H1 (cell line): ENCODE measurements at regions not wholly inside any gene's neighbourhood (a gene's known extent, or its start where the extent isn't known, plus 50 kb on each side); places are given as distances from the start of the nearest gene placed in this dataset.

Experiments used
- CTCF ChIA-PET: fragments of 300-600 bp; sonication (Branson Sonifier 250); formaldehyde crosslinking; loops from one replicate; lab custom pipeline; 2021; ENCODE audit not compliant: partially characterized antibody; lab: Charles Lee
- POLR2A ChIA-PET: fragments of 300-600 bp; sonication (Branson Sonifier 250); formaldehyde crosslinking; loops from one replicate; lab custom pipeline; 2021; ENCODE audit warnings: inconsistent platforms; ENCODE audit not compliant: partially characterized antibody; lab: Charles Lee
- DNase-seq, 2 experiments: peaks; one replicate each; pipeline versions ENCODE4 v3.0.0 to v3.0.0-alpha.2; 2010 to 2022; ENCODE audit warnings: low spot score in 2 of 2, low read depth in 1 of 2, mixed read lengths in 1 of 2
- FAIRE-seq: peaks from 2 replicates; lab custom pipeline; 2011; peaks lifted over from hg19 to GRCh38; lab: Jason Lieb, UNC
- H2AFZ ChIP-seq: 2 replicates; pipeline ENCODE4 v1.8.1; 2012; ENCODE audit warnings: low read length, inconsistent platforms
- H2AK5ac ChIP-seq: 2 replicates; pipeline ENCODE4 v1.6.1; 2013; ENCODE audit warnings: low read depth, low read length
- H2BK120ac ChIP-seq: replicated peaks from 2 replicates; pipeline ENCODE3; 2013; ENCODE audit warnings: low read depth, low read length, inconsistent platforms
- H2BK12ac ChIP-seq: 2 replicates; pipeline ENCODE4 v1.6.1; 2013; ENCODE audit warnings: low read depth, low read length
- H2BK15ac ChIP-seq: 2 replicates; pipeline ENCODE4 v1.6.1; 2013; ENCODE audit warnings: low read length
- H2BK20ac ChIP-seq: 2 replicates; pipeline ENCODE4 v1.6.1; 2013; ENCODE audit warnings: low read length
- H2BK5ac ChIP-seq: 2 replicates; pipeline ENCODE4 v1.6.1; 2013; ENCODE audit warnings: low read depth, low read length
- H3K14ac ChIP-seq: 2 replicates; pipeline ENCODE4 v1.6.1; 2013; ENCODE audit warnings: inconsistent platforms; ENCODE audit not compliant: insufficient read length
- H3K18ac ChIP-seq: 2 replicates; pipeline ENCODE4 v1.6.1; 2013; ENCODE audit warnings: low read length; ENCODE audit errors: extremely low read depth
- H3K23ac ChIP-seq: 2 replicates; pipeline ENCODE4 v1.6.1; 2013; ENCODE audit warnings: inconsistent platforms; ENCODE audit not compliant: insufficient read length
- H3K23me2 ChIP-seq: 2 replicates; pipeline ENCODE4 v1.6.1; 2013; ENCODE audit warnings: low read depth, low read length
- H3K27ac ChIP-seq: 2 replicates; pipeline ENCODE4 v1.6.1; 2011; ENCODE audit warnings: low read depth, low read length, inconsistent platforms
- H3K27me3 ChIP-seq, 4 experiments: replicated peaks in 1 of 4; 1 replicate in 1 of 4; 2 replicates in 3 of 4; pipeline versions ENCODE4 v1.6.1 to v1.8.1; 2011 to 2013; ENCODE audit warnings: low read length in 3 of 4, mild to moderate bottlenecking in 3 of 4, inconsistent platforms in 2 of 4, mixed read lengths in 2 of 4, moderate library complexity in 1 of 4; ENCODE audit not compliant: control insufficient read depth in 3 of 4, insufficient read depth in 3 of 4; ENCODE audit errors: extremely low read depth in 1 of 4
- H3K36me3 ChIP-seq, 4 experiments: 2 replicates each; pipeline versions ENCODE4 v1.6.1 to v1.8.1; 2011 to 2013; ENCODE audit warnings: mild to moderate bottlenecking in 4 of 4, low read length in 3 of 4, moderate library complexity in 2 of 4, control low read depth in 1 of 4, inconsistent platforms in 1 of 4; ENCODE audit not compliant: insufficient read depth in 4 of 4, control insufficient read depth in 2 of 4
- H3K4ac ChIP-seq: replicated peaks from 2 replicates; pipeline ENCODE3; 2013; ENCODE audit warnings: low read length, low read depth, mixed read lengths, inconsistent platforms; ENCODE audit not compliant: insufficient read length
- H3K4me1 ChIP-seq, 4 experiments: replicated peaks in 1 of 4; 1 replicate in 1 of 4; 2 replicates in 3 of 4; pipeline versions ENCODE4 v1.6.1 to v1.8.1; 2011 to 2013; ENCODE audit warnings: low read length in 3 of 4, inconsistent platforms in 2 of 4, mixed read lengths in 1 of 4; ENCODE audit not compliant: insufficient read depth in 4 of 4, control insufficient read depth in 3 of 4
- H3K4me2 ChIP-seq, 2 experiments: 2 replicates each; pipeline versions ENCODE4 v1.6.1 to v1.8.1; 2011 to 2013; ENCODE audit warnings: low read depth in 2 of 2, low read length in 2 of 2, control low read depth in 1 of 2, inconsistent platforms in 1 of 2, mild to moderate bottlenecking in 1 of 2; ENCODE audit not compliant: insufficient read depth in 1 of 2
- H3K4me3 ChIP-seq, 4 experiments: fragments of 200-600, 300-600 bp in 1 of 4; sonication (generic), shearing (Covaris generic), sonication (Bioruptor Twin) in 1 of 4; 2 replicates each; pipeline versions ENCODE4 v1.5.1 to v1.8.1; 2011 to 2016; ENCODE audit warnings: low read length in 4 of 4, low read depth in 3 of 4, control low read depth in 2 of 4, inconsistent platforms in 2 of 4, mild to moderate bottlenecking in 2 of 4, mixed read lengths in 1 of 4, moderate library complexity in 1 of 4; ENCODE audit not compliant: insufficient read depth in 2 of 4; ENCODE audit errors: extremely low read depth in 1 of 4
- H3K56ac ChIP-seq: replicated peaks from 2 replicates; pipeline ENCODE3; 2013; ENCODE audit warnings: low read depth, mild to moderate bottlenecking, mixed read lengths, low read length, inconsistent platforms; ENCODE audit not compliant: insufficient read length
- H3K79me1 ChIP-seq: 2 replicates; pipeline ENCODE4 v1.6.1; 2013; ENCODE audit warnings: low read depth, low read length, control low read depth
- H3K79me2 ChIP-seq, 2 experiments: 2 replicates each; pipeline versions ENCODE4 v1.6.1 to v1.8.1; 2012 to 2013; ENCODE audit warnings: low read length in 2 of 2, mild to moderate bottlenecking in 2 of 2, inconsistent platforms in 1 of 2; ENCODE audit not compliant: insufficient read depth in 2 of 2, control insufficient read depth in 1 of 2
- H3K9ac ChIP-seq, 4 experiments: replicated peaks in 1 of 4; 1 replicate in 1 of 4; 2 replicates in 3 of 4; pipeline versions ENCODE4 v1.6.1 to v1.8.1; 2011 to 2013; ENCODE audit warnings: low read depth in 3 of 4, low read length in 3 of 4, control low read depth in 2 of 4, mild to moderate bottlenecking in 2 of 4, moderate library complexity in 2 of 4, inconsistent platforms in 1 of 4; ENCODE audit errors: extremely low read depth in 1 of 4
- H3K9me3 ChIP-seq, 2 experiments: 2 replicates each; pipeline versions ENCODE4 v1.6.1 to v1.8.1; 2012 to 2013; ENCODE audit warnings: mild to moderate bottlenecking in 2 of 2, moderate library complexity in 2 of 2, control low read depth in 1 of 2, inconsistent platforms in 1 of 2, low read depth in 1 of 2, low read length in 1 of 2, mixed read lengths in 1 of 2; ENCODE audit not compliant: insufficient read depth in 2 of 2
- H4K20me1 ChIP-seq, 2 experiments: replicated peaks in 1 of 2; 2 replicates each; pipeline versions ENCODE3 to v1.8.1; 2011 to 2013; ENCODE audit warnings: inconsistent platforms in 2 of 2, low read length in 2 of 2, mild to moderate bottlenecking in 1 of 2; ENCODE audit not compliant: insufficient read depth in 2 of 2, control insufficient read depth in 1 of 2
- H4K5ac ChIP-seq: 2 replicates; pipeline ENCODE4 v1.6.1; 2013; ENCODE audit warnings: low read length, low read depth, mixed read lengths, inconsistent platforms; ENCODE audit not compliant: insufficient read length
- H4K8ac ChIP-seq: 2 replicates; pipeline ENCODE4 v1.8.0; 2013; ENCODE audit warnings: mild to moderate bottlenecking, moderate library complexity, low read length, inconsistent platforms; ENCODE audit not compliant: insufficient read depth; ENCODE audit errors: extremely low read depth
- H4K91ac ChIP-seq: replicated peaks from 2 replicates; pipeline ENCODE3; 2013; ENCODE audit warnings: low read length, mixed read lengths, inconsistent platforms; ENCODE audit not compliant: insufficient read length
- BACH1 ChIP-seq: IDR thresholded peaks from 2 replicates; pipeline ENCODE4 v1.6.1; 2012; ENCODE audit warnings: low read length, improper control_type of control experiment
- CHD1 ChIP-seq: IDR thresholded peaks from 2 replicates; pipeline ENCODE4 v1.6.1; 2012; ENCODE audit warnings: low read depth, low read length, improper control_type of control experiment
- E2F6 ChIP-seq: IDR thresholded peaks from 2 replicates; pipeline ENCODE4 v1.6.1; 2012; ENCODE audit warnings: inconsistent platforms
- EZH2 ChIP-seq: fragments of 200-600 bp; sonication (generic); IDR thresholded peaks from 2 replicates; pipeline ENCODE4 v1.7.1; 2012; ENCODE audit warnings: low read depth, mild to moderate bottlenecking, moderate library complexity, low read length, inconsistent platforms; ENCODE audit not compliant: severe bottlenecking
- JUND ChIP-seq: IDR thresholded peaks from 2 replicates; pipeline ENCODE4 v1.6.1; 2011; ENCODE audit warnings: mild to moderate bottlenecking, improper control_type of control experiment, low read length
- KDM5A ChIP-seq: fragments of 200-600 bp; IDR thresholded peaks from 2 replicates; pipeline ENCODE4 v1.7.1; 2012; ENCODE audit warnings: mild to moderate bottlenecking, low read length, inconsistent platforms, mixed read lengths
- MAFK ChIP-seq: IDR thresholded peaks from 2 replicates; pipeline ENCODE4 v1.6.1; 2012; ENCODE audit warnings: low read depth, mild to moderate bottlenecking, improper control_type of control experiment, low read length
- NRF1 ChIP-seq: IDR thresholded peaks from 2 replicates; pipeline ENCODE4 v1.6.1; 2011; ENCODE audit warnings: mild to moderate bottlenecking, low read depth, low read length, improper control_type of control experiment
- RAD21 ChIP-seq, 2 experiments: IDR thresholded peaks in 1 of 2; conservative IDR thresholded peaks in 1 of 2; 2 replicates each; pipeline ENCODE4 v1.6.1; 2011; ENCODE audit warnings: low read depth in 2 of 2, low read length in 2 of 2, improper control_type of control experiment in 1 of 2, inconsistent platforms in 1 of 2, mild to moderate bottlenecking in 1 of 2, moderate library complexity in 1 of 2
- RBBP5 ChIP-seq: IDR thresholded peaks from 2 replicates; pipeline ENCODE4 v1.7.1; 2012; ENCODE audit warnings: low read depth, mild to moderate bottlenecking, inconsistent platforms, low read length, moderate library complexity, borderline replicate concordance
- RNF2 ChIP-seq: fragments of 200-900, 300-1000 bp; sonication (generic); IDR thresholded peaks from 2 replicates; pipeline ENCODE4 v1.7.1; 2016; ENCODE audit warnings: borderline replicate concordance, low read depth, mild to moderate bottlenecking, antibody characterized with exemption, low read length; ENCODE audit not compliant: poor library complexity, severe bottlenecking; ENCODE audit errors: missing control alignments
- SP1 ChIP-seq: IDR thresholded peaks from 2 replicates; pipeline ENCODE4 v1.6.1; 2011; ENCODE audit warnings: low read depth, low read length
- SP2 ChIP-seq: IDR thresholded peaks from 2 replicates; pipeline ENCODE4 v1.6.1; 2012; ENCODE audit warnings: mild to moderate bottlenecking, low read length, inconsistent platforms
- YY1 ChIP-seq: IDR thresholded peaks from 2 replicates; pipeline ENCODE4 v1.6.1; 2011; ENCODE audit warnings: low read depth, mild to moderate bottlenecking, low read length
- WGBS, 2 experiments: shearing (Covaris generic) in 1 of 2; methylation state at CpG; one replicate each; pipeline versions ENCODE4 v1.1.6 to v1.1.7; 2013 to 2015; ENCODE audit warnings: low lambda C conversion rate in 2 of 2, mixed read lengths in 2 of 2, inconsistent platforms in 1 of 2, low coverage in 1 of 2, missing lambda C conversion rate in 1 of 2; ENCODE audit not compliant: insufficient replicate concordance in 2 of 2, insufficient coverage in 1 of 2, insufficient read length in 1 of 2; ENCODE audit errors: extremely low coverage in 1 of 2, missing lambda C conversion rate in 1 of 2; 5-methylcytosine and 5-hydroxymethylcytosine counted together

GRCh38 chr10:62511238-62511637 is 137.1 kb downstream of the ZNF365 start:
- H4K8ac ChIP-seq = no peak overlapping the region
- H2BK12ac ChIP-seq = no peak overlapping the region
- ChIA-PET POLR2A (no interaction called here), CTCF (no interaction called here)
- no peak overlapping the region for H3K27ac ChIP-seq
- DNase-seq (no peak), FAIRE-seq (no peak)
- no peaks in the 10 kb centered on the region for H3K9me3 ChIP-seq
- H2BK120ac ChIP-seq = no peak overlapping the region
- no peaks in the 10 kb centered on the region; a peak in 2 of 7 replicates for H3K4me1 ChIP-seq
- H3K23ac ChIP-seq = no peak overlapping the region
- H2AFZ ChIP-seq = no peak overlapping the region
- H3K9ac ChIP-seq = no peak overlapping the region
- H4K5ac ChIP-seq = no peak overlapping the region
- H3K27me3 ChIP-seq = no peaks in the 10 kb centered on the region; a peak in 1 of 7 replicates
- no peak overlapping the region for H3K4me2 ChIP-seq
- H4K20me1 ChIP-seq = peaks cover 0 to 1% of the 10 kb centered on the region in 2 experiments
- no peaks in the 10 kb centered on the region for H3K79me2 ChIP-seq
- no peak overlapping the region for H3K4ac ChIP-seq
- H3K23me2 ChIP-seq = no peaks in the 10 kb centered on the region
- no peaks in the 10 kb centered on the region for H3K79me1 ChIP-seq
- H2BK5ac ChIP-seq = no peak overlapping the region
- H3K56ac ChIP-seq = no peak overlapping the region
- H3K4me3 ChIP-seq = no peak overlapping the region
- H2BK20ac ChIP-seq = no peak overlapping the region
- H3K36me3 ChIP-seq = no peaks in the 10 kb centered on the region
- H4K91ac ChIP-seq = no peak overlapping the region
- H3K14ac ChIP-seq = no peak overlapping the region
- no peak overlapping the region for H3K18ac ChIP-seq
- H2BK15ac ChIP-seq = no peak overlapping the region
- WGBS, 2 experiments = 89% methylated on average over 3 of the region's 3 CpGs; no CpG with 5 or more reads in 1 of the 2 experiments
- H2AK5ac ChIP-seq = no peak overlapping the region
- TF ChIP-seq KDM5A (no peak), NRF1 (no peak), MAFK (no peak), RNF2 (no peak), JUND (no peak), SP1 (no peak), SP2 (no peak), RAD21 (IDR thresholded peaks at IDR 0.05 in 1 of 2, conservative IDR thresholded peaks at IDR 0.05 in 1 of 2; ENCODE audit: low read depth in 2 of 2, low read length in 2 of 2) (no peak), YY1 (no peak), BACH1 (no peak), E2F6 (no peak), CHD1 (no peak), EZH2 (no peak), RBBP5 (no peak)
